ENCODE measurements at regions not wholly inside any gene's neighbourhood (a gene's known extent, or its start where the extent isn't known, plus 50 kb on each side); places are given as distances from the start of the nearest gene placed in this dataset.
"Not testable (repeated sequence)": the region's sequence is repeated elsewhere in the genome, so short reads cannot be mapped to it uniquely, and the experiment has no call there.

DNA sequence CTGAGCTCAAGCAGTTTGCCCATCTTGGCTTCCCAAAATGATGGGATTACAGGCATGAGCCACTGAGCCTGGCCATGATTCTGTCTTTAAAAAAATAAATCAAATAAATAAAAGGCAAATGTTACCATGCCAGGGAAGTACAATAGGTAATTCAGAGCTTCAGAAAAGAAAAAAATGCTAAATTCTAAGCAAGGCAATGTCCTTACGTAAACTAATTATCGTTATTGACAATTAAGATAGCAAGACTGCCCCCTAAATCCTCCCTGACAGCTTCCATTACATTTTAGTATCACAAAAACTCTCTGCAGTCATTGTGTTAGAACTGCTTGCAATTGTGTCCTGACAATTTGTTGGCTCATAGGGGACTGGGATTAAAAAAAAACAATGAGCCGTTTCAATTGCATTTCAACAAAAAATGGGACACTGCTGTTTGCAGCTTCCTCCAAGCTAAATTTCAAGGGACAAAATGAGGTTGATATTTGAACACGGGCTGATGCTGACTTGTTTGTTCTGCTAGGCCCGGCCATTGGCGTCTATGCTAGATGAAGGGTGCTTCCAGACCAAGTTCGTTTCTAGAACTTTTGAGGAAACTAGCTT lies 88.9 kb downstream of the MOGAT1 start:
- Histone ChIP-seq H3K36me3 (no peaks in the 10 kb centered on the region), H3K4me3 (no peak overlapping the region), H3K4me1 (ENCODE audit: control insufficient read depth in 1 of 2, low read depth in 2 of 2) (no peaks in the 10 kb centered on the region), H3K9me3 (no peaks in the 10 kb centered on the region), H3K27ac (no peak overlapping the region), H3K27me3 (replicated peaks; ENCODE audit: insufficient read depth) (no peaks in the 10 kb centered on the region)
- ATAC-seq (ENCODE audit: insufficient number of reproducible peaks, low FRiP score, low read depth) (no peak), DNase-seq (ENCODE audit: low spot score) (no peak)
- TF ChIP-seq, protein P1, sequence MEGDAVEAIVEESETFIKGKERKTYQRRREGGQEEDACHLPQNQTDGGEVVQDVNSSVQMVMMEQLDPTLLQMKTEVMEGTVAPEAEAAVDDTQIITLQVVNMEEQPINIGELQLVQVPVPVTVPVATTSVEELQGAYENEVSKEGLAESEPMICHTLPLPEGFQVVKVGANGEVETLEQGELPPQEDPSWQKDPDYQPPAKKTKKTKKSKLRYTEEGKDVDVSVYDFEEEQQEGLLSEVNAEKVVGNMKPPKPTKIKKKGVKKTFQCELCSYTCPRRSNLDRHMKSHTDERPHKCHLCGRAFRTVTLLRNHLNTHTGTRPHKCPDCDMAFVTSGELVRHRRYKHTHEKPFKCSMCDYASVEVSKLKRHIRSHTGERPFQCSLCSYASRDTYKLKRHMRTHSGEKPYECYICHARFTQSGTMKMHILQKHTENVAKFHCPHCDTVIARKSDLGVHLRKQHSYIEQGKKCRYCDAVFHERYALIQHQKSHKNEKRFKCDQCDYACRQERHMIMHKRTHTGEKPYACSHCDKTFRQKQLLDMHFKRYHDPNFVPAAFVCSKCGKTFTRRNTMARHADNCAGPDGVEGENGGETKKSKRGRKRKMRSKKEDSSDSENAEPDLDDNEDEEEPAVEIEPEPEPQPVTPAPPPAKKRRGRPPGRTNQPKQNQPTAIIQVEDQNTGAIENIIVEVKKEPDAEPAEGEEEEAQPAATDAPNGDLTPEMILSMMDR (IDR thresholded peaks at IDR 0.05), result no peak

DNA sequence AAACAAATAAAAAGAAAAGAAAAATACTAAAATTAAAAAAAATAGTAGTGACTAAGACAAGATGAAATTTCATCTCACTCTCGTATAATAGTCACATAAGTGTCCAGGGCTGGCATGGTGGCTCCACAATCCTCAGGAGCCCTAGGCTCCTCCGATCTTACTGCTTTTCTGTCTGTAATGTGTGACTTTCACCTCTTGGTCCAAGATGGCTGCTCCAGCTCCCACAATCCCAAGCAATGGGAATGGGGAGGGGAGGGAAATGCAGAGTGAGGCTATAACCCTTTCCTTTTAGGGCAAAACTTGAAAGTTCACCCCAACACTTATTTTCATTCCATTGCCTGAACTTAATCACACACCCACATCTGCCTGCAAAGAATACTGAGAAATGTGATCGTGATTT lies 90.4 kb downstream of the MOGAT1 start:
- no peaks in the 10 kb centered on the region for H3K9me3 ChIP-seq
- H3K4me1 ChIP-seq (ENCODE audit: control insufficient read depth in 1 of 2, low read depth in 2 of 2), result no peaks in the 10 kb centered on the region
- TF ChIP-seq, protein P1 (IDR thresholded peaks at IDR 0.05), result no peak
- H3K36me3 ChIP-seq, result no peaks in the 10 kb centered on the region
- DNase-seq (ENCODE audit: low spot score), result no peak
- H3K4me3 ChIP-seq, result no peak overlapping the region
- no peaks in the 10 kb centered on the region for H3K27me3 ChIP-seq (replicated peaks; ENCODE audit: insufficient read depth)
- no peak overlapping the region for H3K27ac ChIP-seq
- no peak for ATAC-seq (ENCODE audit: insufficient number of reproducible peaks, low FRiP score, low read depth)

DNA sequence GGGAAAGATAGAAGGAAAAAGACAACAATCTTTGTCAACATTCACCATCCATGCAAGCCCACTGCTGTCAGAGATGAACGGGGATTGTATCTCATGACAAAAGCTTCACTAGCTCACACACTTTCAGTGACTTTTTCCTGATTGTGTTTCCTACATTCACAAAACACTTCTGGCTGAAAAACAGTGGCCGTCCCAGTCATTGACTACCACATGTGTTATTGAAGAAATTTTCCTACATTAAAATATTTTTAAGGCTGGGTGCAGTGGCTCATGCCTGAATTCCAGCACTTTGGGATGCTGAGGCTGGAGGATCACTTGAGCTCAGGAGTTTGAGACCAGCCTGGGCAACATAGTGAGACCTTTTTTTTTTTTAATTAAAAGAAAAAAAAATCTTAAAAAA lies 90.9 kb downstream of the MOGAT1 start:
- ATAC-seq (ENCODE audit: insufficient number of reproducible peaks, low FRiP score, low read depth) (no peak), DNase-seq (ENCODE audit: low spot score) (no peak)
- Histone ChIP-seq H3K9me3 (no peaks in the 10 kb centered on the region), H3K27me3 (replicated peaks; ENCODE audit: insufficient read depth) (no peaks in the 10 kb centered on the region), H3K27ac (no peak overlapping the region), H3K4me3 (no peak overlapping the region), H3K36me3 (no peaks in the 10 kb centered on the region), H3K4me1 (ENCODE audit: control insufficient read depth in 1 of 2, low read depth in 2 of 2) (no peaks in the 10 kb centered on the region)
- TF ChIP-seq, protein P1 (IDR thresholded peaks at IDR 0.05), result no peak

DNA sequence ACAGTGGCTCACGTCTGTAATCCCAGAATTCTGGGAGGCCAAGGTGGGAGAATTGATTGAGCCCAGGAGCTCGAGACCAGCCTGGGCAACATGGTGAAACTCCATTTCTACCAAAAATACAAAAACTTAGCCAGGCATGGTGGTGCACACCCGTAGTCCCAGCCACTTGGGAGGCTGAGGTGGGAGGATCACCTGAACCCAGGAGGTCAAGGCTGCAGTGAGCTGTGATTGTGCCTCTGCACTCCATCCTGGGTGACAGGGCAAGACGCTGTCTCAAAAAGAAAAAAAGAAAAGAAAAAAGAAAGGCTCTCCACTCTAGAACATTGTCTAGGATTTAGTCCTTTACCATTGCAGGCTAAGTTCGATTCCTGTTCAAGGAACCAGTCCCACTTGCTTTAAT lies 94.4 kb downstream of the MOGAT1 start:
- not testable (repeated sequence) for H3K4me3 ChIP-seq; H3K27me3 ChIP-seq (replicated peaks; ENCODE audit: insufficient read depth); H3K36me3 ChIP-seq; H3K9me3 ChIP-seq; DNase-seq (ENCODE audit: low spot score); H3K27ac ChIP-seq; H3K4me1 ChIP-seq (ENCODE audit: control insufficient read depth in 1 of 2, low read depth in 2 of 2); ATAC-seq (ENCODE audit: insufficient number of reproducible peaks, low FRiP score, low read depth)

DNA sequence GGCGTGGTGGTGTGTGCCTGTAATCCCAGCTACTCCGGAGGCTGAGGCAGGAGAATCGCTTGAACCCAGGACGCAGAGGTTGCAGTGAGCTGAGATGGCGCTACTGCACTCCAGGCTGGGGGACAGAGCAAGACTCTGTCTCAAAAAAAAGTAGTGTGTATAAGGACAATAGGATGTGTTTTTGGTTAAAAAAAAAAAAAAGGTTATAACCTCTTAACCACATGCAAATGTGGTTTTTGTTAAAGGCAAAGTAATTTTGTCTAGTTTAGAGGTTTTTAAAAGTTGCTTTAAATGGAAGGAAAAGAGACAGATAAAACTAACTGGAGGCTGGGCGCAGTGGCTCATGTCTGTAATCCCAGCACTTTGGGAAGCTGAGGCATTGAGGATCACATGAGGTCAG lies 92.8 kb upstream of the ACSL3 start:
- not testable (repeated sequence) for H3K4me1 ChIP-seq (ENCODE audit: control insufficient read depth in 1 of 2, low read depth in 2 of 2); H3K4me3 ChIP-seq; H3K9me3 ChIP-seq; DNase-seq (ENCODE audit: low spot score); H3K27me3 ChIP-seq (replicated peaks; ENCODE audit: insufficient read depth); ATAC-seq (ENCODE audit: insufficient number of reproducible peaks, low FRiP score, low read depth); H3K27ac ChIP-seq; H3K36me3 ChIP-seq

DNA sequence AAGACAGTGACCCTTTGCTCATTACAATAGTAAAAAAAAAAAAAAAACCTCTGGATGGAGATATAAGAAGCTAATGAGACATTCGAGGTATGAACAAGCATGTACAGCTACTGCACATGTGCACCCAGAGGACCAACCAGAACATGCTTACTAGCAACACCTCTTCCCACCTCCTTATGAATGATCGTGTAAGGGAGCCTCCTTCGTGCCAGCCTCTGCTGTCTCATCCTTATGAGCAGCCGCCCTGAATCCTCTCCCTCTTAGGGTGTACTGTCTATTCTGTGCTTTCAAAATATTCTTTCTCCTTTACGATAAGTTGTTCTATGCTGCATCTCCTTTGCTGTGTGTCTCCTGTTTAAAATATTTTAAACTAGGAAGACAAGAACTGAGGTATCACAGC lies 91.4 kb upstream of the ACSL3 start:
- no peaks in the 10 kb centered on the region for H3K36me3 ChIP-seq
- no peaks in the 10 kb centered on the region for H3K27me3 ChIP-seq (replicated peaks; ENCODE audit: insufficient read depth)
- DNase-seq (ENCODE audit: low spot score) (no peak), ATAC-seq (ENCODE audit: insufficient number of reproducible peaks, low FRiP score, low read depth) (no peak)
- no peaks in the 10 kb centered on the region for H3K4me1 ChIP-seq (ENCODE audit: control insufficient read depth in 1 of 2, low read depth in 2 of 2)
- no peak overlapping the region for H3K4me3 ChIP-seq
- H3K27ac ChIP-seq, result no peak overlapping the region
- TF ChIP-seq, protein P1 (IDR thresholded peaks at IDR 0.05), result no peak
- H3K9me3 ChIP-seq, result no peaks in the 10 kb centered on the region

Measured in thoracic aorta (tissue), 2 donors.